ENCODE measurements at regions not wholly inside any gene's neighbourhood (a gene's known extent, or its start where the extent isn't known, plus 50 kb on each side); places are given as distances from the start of the nearest gene placed in this dataset.

- DNase-seq (ENCODE audit: low spot score) = no peak
Measured at GRCh38 chr15:93720607-93721006, 510.8 kb upstream of the MCTP2 start.

GRCh38 chr15:93719921-93720351, 511.4 kb upstream of the MCTP2 start:
- no peak for DNase-seq (ENCODE audit: low spot score)

- no peak for DNase-seq (ENCODE audit: low spot score)
Measured at GRCh38 chr15:93716615-93717231, 514.6 kb upstream of the MCTP2 start.

- DNase-seq (ENCODE audit: low spot score) = no peak
Measured at GRCh38 chr15:93709708-93710107, 521.7 kb upstream of the MCTP2 start.

- no peak for DNase-seq (ENCODE audit: low spot score)
Measured at GRCh38 chr15:93708724-93709445, 522.5 kb upstream of the MCTP2 start.

GRCh38 chr15:93707751-93708150, 523.6 kb upstream of the MCTP2 start:
- no peak for DNase-seq (ENCODE audit: low spot score)

GRCh38 chr15:93706495-93707292, 524.7 kb upstream of the MCTP2 start:
- no peak for DNase-seq (ENCODE audit: low spot score)

GRCh38 chr15:93705753-93706455, 525.5 kb upstream of the MCTP2 start:
- DNase-seq (ENCODE audit: low spot score) = no peak

GRCh38 chr15:93703092-93703739, 528.1 kb upstream of the MCTP2 start:
- DNase-seq (ENCODE audit: low spot score) = no peak

GRCh38 chr15:93700051-93700450, 531.3 kb upstream of the MCTP2 start:
- DNase-seq (ENCODE audit: low spot score) = no peak

- no peak for DNase-seq (ENCODE audit: low spot score)
Measured at GRCh38 chr15:93694033-93694432, 537.3 kb upstream of the MCTP2 start.

- DNase-seq (ENCODE audit: low spot score) = no peak
Measured at GRCh38 chr15:93683651-93684050, 547.7 kb upstream of the MCTP2 start.

- no peak for DNase-seq (ENCODE audit: low spot score)
Measured at GRCh38 chr15:93671387-93671943, 559.9 kb upstream of the MCTP2 start.

- no peak for DNase-seq (ENCODE audit: low spot score)
Measured at GRCh38 chr15:93670931-93671330, 560.4 kb upstream of the MCTP2 start.

GRCh38 chr15:93664213-93664956, 567.0 kb upstream of the MCTP2 start:
- DNase-seq (ENCODE audit: low spot score) = no peak

- no peak for DNase-seq (ENCODE audit: low spot score)
Measured at GRCh38 chr15:93662162-93662885, 569.0 kb upstream of the MCTP2 start.

GRCh38 chr15:93658026-93658816, 569.2 kb upstream of the RGMA start:
- no peak for DNase-seq (ENCODE audit: low spot score)

- DNase-seq (ENCODE audit: low spot score) = no peak
Measured at GRCh38 chr15:93656041-93656440, 567.0 kb upstream of the RGMA start.

GRCh38 chr15:93649691-93650235, 560.8 kb upstream of the RGMA start:
- DNase-seq (ENCODE audit: low spot score) = no peak
